ENCODE measurements at regions not wholly inside any gene's neighbourhood (a gene's known extent, or its start where the extent isn't known, plus 50 kb on each side); places are given as distances from the start of the nearest gene placed in this dataset.

DNA sequence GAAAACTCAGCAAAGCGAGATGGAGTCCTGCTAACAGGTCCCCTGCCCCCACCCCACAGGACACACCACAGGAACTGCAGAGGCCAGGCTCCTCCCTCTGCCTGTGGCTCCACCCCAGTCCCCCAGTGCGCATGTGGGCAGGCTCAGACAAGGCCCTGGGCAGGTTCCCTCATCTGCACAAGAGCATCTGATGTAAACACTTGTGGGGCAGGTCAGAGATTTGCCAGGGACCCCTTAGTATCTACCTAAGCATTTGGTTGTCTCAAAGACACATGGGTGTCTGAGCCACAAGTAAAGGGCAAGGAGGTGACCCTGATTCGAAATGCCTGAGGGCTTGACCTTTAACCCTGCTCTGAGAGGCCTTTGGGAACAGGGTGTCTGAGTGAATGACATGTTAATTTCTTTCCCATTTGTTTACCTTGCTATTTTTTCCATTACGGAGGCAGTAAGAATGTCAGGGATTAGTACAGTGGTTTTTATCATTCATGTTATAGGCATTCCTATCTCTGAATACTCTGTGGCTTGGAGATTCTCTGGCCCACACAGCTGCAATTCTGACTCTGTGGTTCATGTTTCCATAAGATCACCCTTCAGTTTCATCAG, 85.3 kb downstream of the ZNF518B start:
- TF ChIP-seq, protein P1, sequence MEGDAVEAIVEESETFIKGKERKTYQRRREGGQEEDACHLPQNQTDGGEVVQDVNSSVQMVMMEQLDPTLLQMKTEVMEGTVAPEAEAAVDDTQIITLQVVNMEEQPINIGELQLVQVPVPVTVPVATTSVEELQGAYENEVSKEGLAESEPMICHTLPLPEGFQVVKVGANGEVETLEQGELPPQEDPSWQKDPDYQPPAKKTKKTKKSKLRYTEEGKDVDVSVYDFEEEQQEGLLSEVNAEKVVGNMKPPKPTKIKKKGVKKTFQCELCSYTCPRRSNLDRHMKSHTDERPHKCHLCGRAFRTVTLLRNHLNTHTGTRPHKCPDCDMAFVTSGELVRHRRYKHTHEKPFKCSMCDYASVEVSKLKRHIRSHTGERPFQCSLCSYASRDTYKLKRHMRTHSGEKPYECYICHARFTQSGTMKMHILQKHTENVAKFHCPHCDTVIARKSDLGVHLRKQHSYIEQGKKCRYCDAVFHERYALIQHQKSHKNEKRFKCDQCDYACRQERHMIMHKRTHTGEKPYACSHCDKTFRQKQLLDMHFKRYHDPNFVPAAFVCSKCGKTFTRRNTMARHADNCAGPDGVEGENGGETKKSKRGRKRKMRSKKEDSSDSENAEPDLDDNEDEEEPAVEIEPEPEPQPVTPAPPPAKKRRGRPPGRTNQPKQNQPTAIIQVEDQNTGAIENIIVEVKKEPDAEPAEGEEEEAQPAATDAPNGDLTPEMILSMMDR (IDR thresholded peaks at IDR 0.05): no peak
- no peak for TF ChIP-seq POLR2A (IDR thresholded peaks at IDR 0.05)
- no peak for TF ChIP-seq POLR2AphosphoS5 (IDR thresholded peaks at IDR 0.05)
